H9 (cell line): ENCODE measurements at regions not wholly inside any gene's neighbourhood (a gene's known extent, or its start where the extent isn't known, plus 50 kb on each side); places are given as distances from the start of the nearest gene placed in this dataset.

Source experiments
- DNase-seq: peaks from one replicate; pipeline ENCODE4 v3.0.0-alpha.2; 2017
- H2AFZ ChIP-seq: one replicate; pipeline ENCODE4 v1.6.1; 2013; ENCODE audit warnings: mild to moderate bottlenecking, low read length, control low read depth, moderate library complexity
- H2AK5ac ChIP-seq: 2 replicates; pipeline ENCODE4 v1.6.1; 2013; ENCODE audit warnings: low read length, control low read depth, mixed read lengths; ENCODE audit not compliant: insufficient read length
- H2BK120ac ChIP-seq: one replicate; pipeline ENCODE4 v1.6.1; 2013; ENCODE audit warnings: low read depth, mild to moderate bottlenecking, low read length, control low read depth, inconsistent platforms; ENCODE audit not compliant: poor library complexity, severe bottlenecking
- H2BK12ac ChIP-seq: 2 replicates; pipeline ENCODE4 v1.6.1; 2013; ENCODE audit warnings: low read length, control low read depth, mixed read lengths, low read depth; ENCODE audit not compliant: insufficient read length
- H2BK15ac ChIP-seq: 2 replicates; pipeline ENCODE4 v1.6.1; 2013; ENCODE audit warnings: low read depth, low read length, control low read depth
- H2BK20ac ChIP-seq: one replicate; pipeline ENCODE4 v1.6.1; 2013; ENCODE audit warnings: low read depth, mild to moderate bottlenecking, low read length, control low read depth, inconsistent platforms; ENCODE audit not compliant: poor library complexity, severe bottlenecking
- H2BK5ac ChIP-seq: 2 replicates; pipeline ENCODE4 v1.6.1; 2013; ENCODE audit warnings: low read length, control low read depth, mixed read lengths; ENCODE audit not compliant: insufficient read length
- H3K14ac ChIP-seq: 2 replicates; pipeline ENCODE4 v1.6.1; 2013; ENCODE audit warnings: low read length, control low read depth; ENCODE audit not compliant: insufficient read depth
- H3K18ac ChIP-seq: 2 replicates; pipeline ENCODE4 v1.6.1; 2013; ENCODE audit warnings: low read depth, mild to moderate bottlenecking, mixed read lengths, low read length, control low read depth; ENCODE audit not compliant: insufficient read length
- H3K23ac ChIP-seq: 2 replicates; pipeline ENCODE4 v1.6.1; 2013; ENCODE audit warnings: low read length, control low read depth, mixed read lengths, low read depth; ENCODE audit not compliant: insufficient read length
- H3K23me2 ChIP-seq: 2 replicates; pipeline ENCODE4 v1.6.1; 2013; ENCODE audit warnings: low read depth, mild to moderate bottlenecking, mixed read lengths, low read length, control low read depth; ENCODE audit not compliant: insufficient read length, poor library complexity, severe bottlenecking
- H3K27ac ChIP-seq: 2 replicates; pipeline ENCODE4 v1.5.1; 2013; ENCODE audit warnings: low read length, control low read depth, mixed read lengths, low read depth; ENCODE audit not compliant: insufficient read length
- H3K27me3 ChIP-seq: 2 replicates; pipeline ENCODE4 v1.6.1; 2013; ENCODE audit warnings: low read length, control low read depth, inconsistent platforms; ENCODE audit not compliant: insufficient read depth
- H3K4ac ChIP-seq: 2 replicates; pipeline ENCODE4 v1.6.1; 2013; ENCODE audit warnings: low read depth, mild to moderate bottlenecking, control low read depth, inconsistent platforms, low read length, moderate library complexity
- H3K4me1 ChIP-seq: 2 replicates; pipeline ENCODE4 v1.6.1; 2013; ENCODE audit warnings: low read length, control low read depth, inconsistent platforms; ENCODE audit not compliant: insufficient read depth
- H3K4me2 ChIP-seq: 2 replicates; pipeline ENCODE4 v1.6.1; 2013; ENCODE audit warnings: low read length, control low read depth, mixed read lengths; ENCODE audit not compliant: insufficient read length, insufficient read depth
- H3K56ac ChIP-seq: 2 replicates; pipeline ENCODE4 v1.6.1; 2013; ENCODE audit warnings: low read depth, mild to moderate bottlenecking, mixed read lengths, low read length, control low read depth; ENCODE audit not compliant: insufficient read length
- H3K79me1 ChIP-seq: 2 replicates; pipeline ENCODE4 v1.6.1; 2013; ENCODE audit warnings: low read depth, mild to moderate bottlenecking, moderate library complexity, low read length, control low read depth, inconsistent platforms; ENCODE audit not compliant: insufficient read depth, poor library complexity, severe bottlenecking
- H3K79me2 ChIP-seq: 2 replicates; pipeline ENCODE4 v1.6.1; 2013; ENCODE audit warnings: low read length, control low read depth, inconsistent platforms; ENCODE audit not compliant: insufficient read depth
- H3K9ac ChIP-seq: 2 replicates; pipeline ENCODE4 v1.6.1; 2013; ENCODE audit warnings: low read length, control low read depth, mixed read lengths; ENCODE audit not compliant: insufficient read length; ENCODE audit errors: extremely low read depth
- H3K9me3 ChIP-seq: one replicate; pipeline ENCODE4 v1.6.1; 2013; ENCODE audit warnings: low read depth, low read length, inconsistent platforms; ENCODE audit not compliant: control insufficient read depth
- H3T11ph ChIP-seq: one replicate; pipeline ENCODE4 v1.6.1; 2013; ENCODE audit warnings: mild to moderate bottlenecking, low read length, control low read depth, inconsistent platforms
- H4K20me1 ChIP-seq: one replicate; pipeline ENCODE4 v1.6.1; 2013; ENCODE audit not compliant: control insufficient read depth, insufficient read length, insufficient read depth
- H4K5ac ChIP-seq: 2 replicates; pipeline ENCODE4 v1.6.1; 2013; ENCODE audit warnings: low read depth, mild to moderate bottlenecking, mixed read lengths, low read length, control low read depth; ENCODE audit not compliant: insufficient read length
- H4K8ac ChIP-seq: replicated peaks from 2 replicates; pipeline ENCODE4 v1.6.1; 2013; ENCODE audit warnings: low read length, control low read depth, mixed read lengths, low read depth; ENCODE audit not compliant: insufficient read length
- H4K91ac ChIP-seq: 2 replicates; pipeline ENCODE4 v1.6.1; 2013; ENCODE audit warnings: low read depth, mild to moderate bottlenecking, moderate library complexity, mixed read lengths, low read length, control low read depth; ENCODE audit not compliant: insufficient read length
- H3K27ac Mint-ChIP-seq, 3 experiments: 2 replicates in 2 of 3; 3 replicates in 1 of 3; pipeline ENCODE4 v1.8.0; 2020 to 2021; ENCODE audit warnings: mixed read lengths in 3 of 3, mild to moderate bottlenecking in 1 of 3, moderate library complexity in 1 of 3
- H3K27me3 Mint-ChIP-seq: 2 replicates; pipeline ENCODE4 v1.8.0; 2021; ENCODE audit warnings: low read depth, mild to moderate bottlenecking, moderate library complexity, mixed read lengths
- H3K36me3 Mint-ChIP-seq, 3 experiments: 2 replicates in 2 of 3; 3 replicates in 1 of 3; pipeline ENCODE4 v1.8.0; 2020 to 2021; ENCODE audit warnings: low read depth in 3 of 3, mixed read lengths in 3 of 3; ENCODE audit not compliant: insufficient read depth in 1 of 3
- H3K4me1 Mint-ChIP-seq, 2 experiments: 2 replicates each; pipeline ENCODE4 v1.8.0; 2020; ENCODE audit warnings: mixed read lengths in 2 of 2
- H3K4me3 Mint-ChIP-seq, 2 experiments: 2 replicates in 1 of 2; 3 replicates in 1 of 2; pipeline ENCODE4 v1.8.0; 2020 to 2021; ENCODE audit warnings: mild to moderate bottlenecking in 2 of 2, mixed read lengths in 2 of 2, moderate library complexity in 1 of 2
- H3K9me3 Mint-ChIP-seq, 2 experiments: 2 replicates in 1 of 2; 3 replicates in 1 of 2; pipeline ENCODE4 v1.8.0; 2020; ENCODE audit warnings: mild to moderate bottlenecking in 2 of 2, mixed read lengths in 2 of 2, moderate library complexity in 1 of 2
- WGBS: extraction: QIAGEN DNeasy Blood & Tissue Kit; methylation state at CpG from one replicate; pipeline ENCODE4 v1.1.7; 2013; ENCODE audit warnings: missing lambda C conversion rate, low lambda C conversion rate, mixed read lengths; ENCODE audit not compliant: insufficient read length; ENCODE audit errors: extremely low coverage; 5-methylcytosine and 5-hydroxymethylcytosine counted together
- TF ChIP-seq, protein P1 (sequence below): fragments of 200-600 bp; sonication (generic); conservative IDR thresholded peaks from 3 replicates; pipeline ENCODE4 v1.8.0; 2021; ENCODE audit warnings: antibody characterized with exemption, mild to moderate bottlenecking

DNA sequence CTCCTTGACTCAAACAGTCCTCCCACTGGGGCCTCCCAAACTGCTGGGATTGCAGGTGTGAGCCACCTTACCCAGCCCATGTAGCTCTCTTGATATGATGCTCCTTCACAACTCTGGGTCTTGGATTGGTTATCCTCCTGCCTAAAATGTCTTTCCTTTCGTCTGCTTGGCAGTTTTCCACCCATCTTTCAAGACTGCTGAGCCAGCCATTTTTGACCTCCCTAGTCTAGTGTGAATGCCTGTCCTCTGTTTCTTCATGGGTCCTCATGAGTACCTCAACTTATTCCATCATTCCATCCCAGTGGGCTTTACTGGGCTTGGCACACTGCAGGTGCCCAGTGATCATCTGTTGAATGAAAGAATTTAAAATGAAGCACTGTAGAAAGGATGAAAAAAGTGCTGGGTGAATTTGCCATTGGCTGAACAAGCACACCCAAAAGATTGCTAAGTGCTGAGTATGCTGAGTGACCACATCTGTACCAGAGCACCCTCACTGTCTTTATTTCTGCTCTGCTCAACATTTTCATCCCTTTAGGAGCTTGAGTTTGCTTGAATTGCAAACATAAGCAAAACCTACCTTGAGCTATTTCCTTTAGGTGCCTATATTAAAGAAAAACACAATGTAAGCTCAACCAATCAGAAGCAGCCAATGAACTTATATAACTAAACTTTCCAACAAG lies 84.8 kb upstream of the FAM169A start:
- no peak overlapping the region for H3K18ac ChIP-seq
- no peak overlapping the region for H3K9ac ChIP-seq
- no peak overlapping the region for H3K23ac ChIP-seq
- H3K23me2 ChIP-seq = no peaks in the 10 kb centered on the region
- no peak overlapping the region for H2BK120ac ChIP-seq
- no peak overlapping the region for H3K4ac ChIP-seq
- no peak overlapping the region for H3K14ac ChIP-seq
- no peak overlapping the region for H2BK5ac ChIP-seq
- peaks cover 2% of the 10 kb centered on the region; the same call in 1 of the 2 replicates for H3K4me1 ChIP-seq
- H3K4me1 Mint-ChIP-seq = peaks cover 17 to 18% of the 10 kb centered on the region in 2 experiments
- H3K36me3 Mint-ChIP-seq = peaks cover 0 to 6% (median under 1%) of the 10 kb centered on the region in 3 experiments; a peak in 3 of 7 replicates
- no peaks in the 10 kb centered on the region for H3K27me3 ChIP-seq
- no peak overlapping the region for H2BK15ac ChIP-seq
- no peak overlapping the region for H2AFZ ChIP-seq
- H2BK20ac ChIP-seq = no peak overlapping the region
- H3K4me2 ChIP-seq = no peak overlapping the region
- no peaks in the 10 kb centered on the region for H3K9me3 ChIP-seq
- H2BK12ac ChIP-seq = no peak overlapping the region
- no peaks in the 10 kb centered on the region for H3K27me3 Mint-ChIP-seq
- no peak overlapping the region for H3K4me3 Mint-ChIP-seq
- H3K56ac ChIP-seq = no peak overlapping the region
- H3K9me3 Mint-ChIP-seq = peaks cover 4 to 8% of the 10 kb centered on the region in 2 experiments; a peak in 4 of 5 replicates
- no peaks in the 10 kb centered on the region for H4K20me1 ChIP-seq
- no peak for DNase-seq
- WGBS = no CpG with 5 or more reads among the region's 1 CpG
- no peak overlapping the region for H3K27ac ChIP-seq
- H4K8ac ChIP-seq = no peak overlapping the region
- TF ChIP-seq, protein P1, sequence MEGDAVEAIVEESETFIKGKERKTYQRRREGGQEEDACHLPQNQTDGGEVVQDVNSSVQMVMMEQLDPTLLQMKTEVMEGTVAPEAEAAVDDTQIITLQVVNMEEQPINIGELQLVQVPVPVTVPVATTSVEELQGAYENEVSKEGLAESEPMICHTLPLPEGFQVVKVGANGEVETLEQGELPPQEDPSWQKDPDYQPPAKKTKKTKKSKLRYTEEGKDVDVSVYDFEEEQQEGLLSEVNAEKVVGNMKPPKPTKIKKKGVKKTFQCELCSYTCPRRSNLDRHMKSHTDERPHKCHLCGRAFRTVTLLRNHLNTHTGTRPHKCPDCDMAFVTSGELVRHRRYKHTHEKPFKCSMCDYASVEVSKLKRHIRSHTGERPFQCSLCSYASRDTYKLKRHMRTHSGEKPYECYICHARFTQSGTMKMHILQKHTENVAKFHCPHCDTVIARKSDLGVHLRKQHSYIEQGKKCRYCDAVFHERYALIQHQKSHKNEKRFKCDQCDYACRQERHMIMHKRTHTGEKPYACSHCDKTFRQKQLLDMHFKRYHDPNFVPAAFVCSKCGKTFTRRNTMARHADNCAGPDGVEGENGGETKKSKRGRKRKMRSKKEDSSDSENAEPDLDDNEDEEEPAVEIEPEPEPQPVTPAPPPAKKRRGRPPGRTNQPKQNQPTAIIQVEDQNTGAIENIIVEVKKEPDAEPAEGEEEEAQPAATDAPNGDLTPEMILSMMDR = no peak
- no peak overlapping the region for H3T11ph ChIP-seq
- no peaks in the 10 kb centered on the region for H3K79me1 ChIP-seq
- no peak overlapping the region for H4K91ac ChIP-seq
- no peak overlapping the region for H2AK5ac ChIP-seq
- H4K5ac ChIP-seq = no peak overlapping the region
- no peaks in the 10 kb centered on the region for H3K79me2 ChIP-seq
- no peak overlapping the region for H3K27ac Mint-ChIP-seq
